HG03342 (cell line): ENCODE measurements at regions not wholly inside any gene's neighbourhood (a gene's known extent, or its start where the extent isn't known, plus 50 kb on each side); places are given as distances from the start of the nearest gene placed in this dataset.
"Not testable (repeated sequence)": the region's sequence is repeated elsewhere in the genome, so short reads cannot be mapped to it uniquely, and the experiment has no call there.

Experiments used
- ATAC-seq: cut with Tn5 transposase; IDR thresholded peaks from one replicate; pipeline ENCODE4 v1.9.1; 2021; ENCODE audit warnings: mild to moderate bottlenecking, moderate library complexity; ENCODE audit not compliant: unreplicated experiment

DNA sequence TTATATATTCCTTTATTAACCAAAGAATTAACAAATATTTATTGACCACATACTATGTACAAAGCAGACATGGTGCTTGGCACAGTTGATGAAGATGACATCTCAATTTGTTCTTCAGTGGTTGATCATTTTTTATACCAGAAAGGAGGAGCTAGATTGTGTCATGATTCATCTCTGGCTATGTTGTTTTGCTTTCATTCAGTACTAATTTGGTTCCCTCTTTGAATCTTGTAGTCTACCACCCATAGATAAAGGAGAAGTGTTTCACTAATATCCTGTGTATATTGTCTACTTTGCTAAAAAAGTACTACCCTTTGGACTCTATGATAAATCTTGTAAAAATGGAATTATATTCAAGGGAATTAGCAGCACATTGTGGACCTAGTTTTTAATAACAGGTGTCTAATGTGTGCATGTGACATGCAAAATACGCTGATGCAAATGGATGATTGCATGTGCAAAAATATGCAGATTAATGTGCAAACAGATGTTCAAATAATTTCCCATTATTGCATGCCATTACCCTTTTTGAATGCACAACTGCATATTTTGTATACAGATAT is 313.2 kb upstream of the ZEB2 start:
- no peak for ATAC-seq

DNA sequence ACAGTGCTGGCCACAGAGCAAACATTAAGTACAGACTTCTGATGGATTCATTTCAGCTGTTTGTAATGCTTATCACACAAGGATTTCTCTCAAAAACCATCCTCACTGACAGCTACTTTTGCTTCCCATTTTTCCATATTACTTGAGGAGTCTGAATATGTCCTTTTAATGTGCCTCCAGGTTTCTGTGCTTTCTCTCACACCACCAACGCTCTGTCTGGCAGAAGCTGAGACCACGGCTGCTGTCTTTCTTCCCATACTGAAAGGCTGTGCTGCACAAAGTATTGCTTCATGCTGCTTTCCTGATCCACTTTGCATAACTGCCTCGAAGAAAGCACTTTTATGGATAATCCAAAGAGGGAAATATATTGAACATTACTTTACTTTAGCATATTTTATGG is 312.1 kb upstream of the ZEB2 start:
- no peak for ATAC-seq

DNA sequence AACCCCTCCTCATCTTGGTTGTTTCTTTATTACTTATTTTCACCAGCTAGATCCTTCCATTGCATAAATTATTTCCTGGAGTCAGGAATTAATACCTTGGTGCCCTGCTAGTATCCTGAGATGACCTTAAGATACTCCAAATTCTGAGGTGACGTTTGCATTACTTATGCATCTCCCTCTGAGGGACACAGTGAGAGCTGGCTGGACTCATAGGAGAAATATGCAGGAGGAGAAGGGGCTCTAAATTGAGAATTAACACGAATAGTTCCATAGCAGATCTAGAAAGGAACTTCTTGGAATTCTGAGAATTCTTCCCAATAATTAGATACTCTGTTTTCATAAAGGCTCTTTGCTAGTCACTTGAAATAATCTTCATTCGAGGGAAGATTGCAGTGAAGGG is 310.6 kb upstream of the ZEB2 start:
- no peak for ATAC-seq

DNA sequence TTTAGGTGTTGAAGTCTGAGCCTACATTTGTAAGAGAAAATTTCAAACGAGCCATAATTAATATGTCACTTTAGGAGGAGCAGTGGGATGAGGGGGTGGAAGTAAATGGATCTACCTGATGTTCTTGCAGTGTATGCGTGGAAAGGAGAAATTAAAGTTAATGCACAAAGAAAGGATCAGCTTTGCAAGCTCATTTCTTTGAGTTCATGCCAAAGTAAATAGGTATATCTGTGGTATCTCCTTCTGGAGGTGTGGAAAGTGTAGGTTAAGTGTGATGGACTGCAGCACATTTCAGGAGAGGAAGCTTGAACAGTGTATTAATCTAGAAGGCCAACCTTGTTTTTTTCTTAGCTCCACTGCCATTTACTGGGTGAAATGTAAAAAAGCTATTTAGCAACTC is 307.5 kb upstream of the ZEB2 start:
- ATAC-seq, result no peak

DNA sequence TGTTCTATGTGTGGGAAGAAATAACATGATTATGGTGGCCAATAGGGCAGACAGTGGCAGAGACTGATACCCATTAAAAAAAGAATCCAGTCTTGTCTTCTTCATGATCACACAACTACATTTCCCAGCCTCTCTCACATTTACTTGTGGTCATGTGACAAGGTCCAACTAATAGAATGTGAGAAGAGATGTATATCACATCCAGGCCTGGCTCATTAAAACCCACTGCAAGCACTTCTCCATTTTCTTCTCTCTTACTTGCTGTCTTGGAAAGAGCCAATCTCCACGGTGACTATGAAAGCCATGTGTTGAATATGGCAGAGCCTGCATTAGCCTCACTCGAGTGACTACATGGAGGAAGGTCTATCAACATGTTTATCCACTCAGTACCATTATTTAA is 306.2 kb upstream of the ZEB2 start:
- no peak for ATAC-seq

DNA sequence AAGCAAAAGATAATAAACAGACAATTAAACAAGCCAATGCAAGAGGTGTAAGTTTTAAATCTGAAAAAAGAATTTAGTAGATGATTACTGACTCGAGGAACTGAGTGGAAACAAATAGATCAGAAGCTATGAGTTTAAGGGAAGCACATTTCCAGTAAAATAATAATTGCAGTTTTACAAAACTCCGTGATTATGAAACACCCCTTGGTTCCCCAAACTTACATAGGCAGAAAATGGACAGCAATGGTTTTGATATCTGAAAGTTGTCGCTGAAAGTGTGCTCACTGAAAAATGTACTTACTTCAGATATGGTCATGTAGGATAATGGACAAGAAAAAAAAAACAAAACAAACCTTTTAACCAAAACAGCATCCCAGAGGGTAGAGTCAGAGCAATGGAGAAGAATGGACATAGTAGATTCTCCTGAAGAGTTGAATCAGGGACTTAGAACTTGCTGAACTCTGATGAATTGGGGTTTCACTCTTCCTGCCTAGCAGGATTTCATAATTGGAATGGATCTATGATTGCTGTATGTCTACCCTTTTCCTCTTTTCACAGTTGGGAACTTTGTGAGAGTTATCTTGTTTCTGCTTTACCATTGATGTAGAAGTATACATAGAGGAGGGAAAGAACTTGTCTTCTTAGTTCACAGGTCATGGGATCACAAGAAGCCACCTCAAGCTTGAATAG is 305.6 kb upstream of the ZEB2 start:
- ATAC-seq, result no peak

DNA sequence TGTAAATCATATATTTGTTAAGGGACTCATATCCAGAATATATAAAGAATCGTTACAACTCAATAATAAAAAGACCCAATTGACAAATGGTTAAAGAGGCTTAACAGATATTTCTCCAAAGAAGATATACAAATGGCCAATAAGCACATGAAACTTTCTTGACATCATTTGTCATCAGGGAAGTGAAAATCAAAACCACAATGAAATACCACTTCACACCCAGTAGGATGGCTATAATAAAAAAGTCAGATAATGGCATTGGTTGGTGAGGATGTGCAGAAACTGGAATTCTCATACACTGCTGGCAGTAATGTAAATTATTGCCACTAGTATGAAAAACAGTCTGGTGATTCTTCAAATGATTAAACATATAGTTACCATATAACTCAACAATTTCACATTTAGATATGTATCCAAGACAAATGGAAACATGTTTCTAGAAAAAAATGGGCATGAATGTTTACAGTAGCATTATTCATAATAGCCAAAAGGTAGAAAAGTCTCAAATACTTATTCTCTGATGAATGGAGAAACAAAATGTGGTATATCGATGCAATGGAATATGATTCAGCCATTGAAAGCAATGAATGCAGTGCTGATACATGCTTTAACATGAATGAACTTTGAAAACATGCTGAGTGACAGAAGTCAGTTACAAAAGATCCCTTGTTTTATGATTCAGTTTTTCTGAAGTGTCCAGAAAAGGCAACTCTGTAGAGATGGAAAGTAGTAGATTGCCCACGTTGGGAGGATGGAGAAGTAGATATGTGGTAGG is 304.6 kb upstream of the ZEB2 start:
- ATAC-seq, result no peak

DNA sequence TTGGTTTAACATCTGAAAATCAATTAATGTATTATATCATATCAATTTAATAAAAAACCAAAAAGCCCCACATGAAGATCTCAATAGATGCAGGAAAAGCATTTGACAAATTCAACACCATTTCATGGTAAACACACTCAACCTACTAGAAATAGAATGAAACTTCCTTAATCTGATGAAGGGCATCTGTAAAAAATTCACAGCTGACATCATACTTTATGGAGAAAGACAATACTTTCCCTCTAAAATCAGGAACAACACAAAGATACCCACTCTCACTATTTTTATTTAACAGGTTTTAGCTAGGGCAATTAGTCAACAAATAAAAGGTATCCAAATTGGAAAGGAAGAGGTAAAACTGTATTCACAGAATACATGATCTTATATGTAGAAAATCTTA is 303.0 kb upstream of the ZEB2 start:
- ATAC-seq, result no peak

DNA sequence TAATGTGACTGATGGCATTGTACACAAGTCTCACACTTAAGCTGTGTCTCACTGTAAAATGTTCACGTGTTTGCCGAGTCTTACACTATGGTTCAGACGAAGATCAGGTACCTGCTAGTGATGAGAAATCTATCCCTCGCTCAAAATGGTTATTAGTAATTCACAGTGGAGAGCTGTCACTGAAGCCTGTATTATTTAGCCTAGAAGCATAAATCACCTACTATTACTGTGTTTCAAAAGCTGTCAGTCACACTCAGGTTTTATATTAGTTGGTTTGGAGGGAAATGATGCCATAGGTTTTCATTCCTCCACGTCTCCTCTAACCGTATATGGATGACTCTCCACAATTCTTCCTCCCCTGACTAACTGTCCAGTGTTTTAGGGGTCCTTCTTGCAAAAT is 292.4 kb upstream of the ZEB2 start:
- ATAC-seq, result no peak

DNA sequence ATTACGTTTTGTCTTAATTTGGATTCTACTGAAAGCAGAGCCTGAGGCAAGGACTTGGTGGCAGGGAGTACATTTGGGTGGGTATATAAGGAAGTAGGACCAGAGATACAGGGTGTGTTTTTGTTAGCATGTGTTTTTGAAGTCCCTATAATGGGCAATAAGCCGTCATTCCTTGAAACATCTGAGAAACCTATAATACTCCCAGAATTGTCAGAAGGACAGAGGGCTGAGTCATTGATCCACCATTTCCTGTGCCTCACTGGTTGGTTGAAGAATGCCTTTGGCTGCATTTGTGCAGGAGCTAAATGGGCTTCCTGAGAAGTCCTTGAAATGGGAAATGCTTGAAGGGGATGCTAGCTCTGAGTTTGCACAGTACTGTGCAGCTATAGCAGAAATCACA is 281.8 kb upstream of the ZEB2 start:
- no peak for ATAC-seq

DNA sequence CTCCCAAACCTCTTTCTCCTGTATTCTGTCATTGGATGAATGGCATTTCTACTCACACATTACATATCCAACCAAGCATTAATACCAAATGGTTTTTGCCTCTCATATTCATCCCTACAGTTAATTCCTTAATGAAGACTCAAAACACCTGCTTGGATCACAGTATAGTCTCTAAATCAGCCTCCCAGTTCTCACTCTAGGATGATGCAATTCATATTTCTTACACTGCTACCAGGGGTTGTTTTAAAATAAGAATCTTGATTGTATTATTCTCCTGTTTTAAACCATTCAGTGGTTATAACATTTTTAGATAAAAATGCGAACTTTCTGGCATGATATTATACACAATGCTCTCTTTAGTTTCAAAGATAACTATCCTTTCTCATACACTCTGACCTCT is 281.4 kb upstream of the ZEB2 start:
- ATAC-seq, result no peak

DNA sequence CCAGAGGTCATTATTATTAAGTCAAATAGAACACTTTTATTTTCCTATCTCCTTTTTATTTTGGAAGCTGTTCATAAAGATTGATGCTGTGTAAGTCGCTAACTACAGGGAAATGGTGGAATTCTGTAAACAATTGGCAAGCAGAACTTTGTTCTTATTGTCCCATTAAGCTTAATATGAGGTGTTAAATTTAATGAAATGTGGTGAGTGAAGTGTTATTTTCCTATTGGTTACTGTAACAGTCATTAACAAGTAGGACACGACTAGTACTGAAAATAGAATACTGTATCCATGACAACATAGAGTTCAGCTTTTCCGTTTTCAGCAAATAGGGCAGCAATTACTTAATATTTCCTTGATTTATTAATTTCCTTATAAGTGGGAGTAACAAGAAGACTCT is 279.1 kb upstream of the ZEB2 start:
- ATAC-seq, result no peak

DNA sequence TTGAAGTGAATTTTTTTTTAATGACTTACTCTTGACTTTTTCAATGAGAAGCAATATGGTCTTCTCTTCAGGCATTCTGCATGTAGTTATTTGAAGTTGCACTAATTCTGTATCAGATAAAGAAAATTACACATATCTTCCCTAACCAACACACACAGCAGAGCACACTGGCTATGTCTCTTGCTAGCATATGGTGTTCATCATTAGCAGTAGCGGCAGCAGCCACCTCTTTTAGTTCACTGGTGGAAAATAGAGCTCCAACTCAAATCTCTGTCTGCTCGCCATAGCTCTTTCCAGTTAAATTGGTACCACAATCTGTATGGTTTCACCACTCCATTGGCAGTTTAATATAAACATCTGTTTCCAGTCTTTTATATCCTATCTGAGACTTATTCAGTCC is 278.1 kb upstream of the ZEB2 start:
- ATAC-seq, result no peak

DNA sequence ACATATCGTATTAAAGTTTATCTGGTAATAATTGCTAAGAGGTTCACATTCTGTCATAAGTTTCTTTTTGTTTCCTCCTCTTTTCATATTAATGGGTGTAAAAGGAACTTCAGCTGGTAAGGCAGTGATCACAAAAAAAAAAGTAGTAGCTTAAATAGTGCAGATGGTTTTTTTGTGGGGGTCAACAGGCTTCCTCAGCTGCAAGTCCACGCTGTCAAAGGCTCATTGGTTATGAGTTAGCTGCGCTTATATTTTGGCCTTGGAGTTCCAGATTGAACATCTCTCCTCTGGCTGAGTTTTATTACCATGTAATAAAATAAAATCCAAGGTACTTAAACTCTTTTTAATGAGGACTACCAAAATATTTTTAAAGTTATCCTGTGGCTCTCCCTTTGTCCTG is 277.0 kb upstream of the ZEB2 start:
- no peak for ATAC-seq

DNA sequence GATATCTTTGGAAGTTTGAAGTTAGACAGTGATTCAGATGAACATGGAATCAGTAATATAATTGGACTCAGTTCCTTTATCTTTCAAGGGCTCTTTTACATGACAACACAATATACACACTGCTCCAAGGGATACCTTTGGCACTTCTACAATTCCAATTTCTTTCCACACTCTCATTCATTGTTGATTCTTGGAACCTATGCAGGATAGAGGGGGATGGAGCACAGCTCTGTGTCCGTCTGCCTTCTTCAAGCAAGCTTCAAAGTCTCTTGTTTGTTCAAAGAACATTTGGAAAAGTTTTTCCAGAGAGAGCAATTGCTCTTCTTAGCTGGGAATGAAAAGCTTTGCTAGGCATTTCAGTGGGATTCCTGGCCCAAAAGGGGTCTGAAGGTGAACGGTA is 276.2 kb upstream of the ZEB2 start:
- ATAC-seq, result no peak

DNA sequence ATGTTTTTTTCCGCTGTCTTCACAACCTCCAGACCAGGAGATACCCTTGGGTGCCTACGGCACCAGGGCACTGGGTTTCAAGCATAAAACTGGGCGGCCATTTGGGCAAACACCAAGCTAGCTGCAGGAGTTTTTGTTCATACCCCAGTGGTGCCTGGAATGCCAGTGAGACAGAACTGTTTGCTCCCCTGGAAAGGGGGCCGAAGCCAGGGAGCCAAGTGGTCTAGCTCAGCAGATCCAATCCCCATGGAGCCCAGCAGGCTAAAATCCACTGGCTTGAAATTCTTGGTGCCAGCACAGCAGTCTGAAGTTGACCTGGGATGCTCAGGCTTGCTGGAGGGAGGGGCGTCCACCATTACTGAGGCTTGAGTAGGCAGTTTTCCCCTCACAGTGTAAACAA is 265.3 kb upstream of the ZEB2 start:
- no peak for ATAC-seq

DNA sequence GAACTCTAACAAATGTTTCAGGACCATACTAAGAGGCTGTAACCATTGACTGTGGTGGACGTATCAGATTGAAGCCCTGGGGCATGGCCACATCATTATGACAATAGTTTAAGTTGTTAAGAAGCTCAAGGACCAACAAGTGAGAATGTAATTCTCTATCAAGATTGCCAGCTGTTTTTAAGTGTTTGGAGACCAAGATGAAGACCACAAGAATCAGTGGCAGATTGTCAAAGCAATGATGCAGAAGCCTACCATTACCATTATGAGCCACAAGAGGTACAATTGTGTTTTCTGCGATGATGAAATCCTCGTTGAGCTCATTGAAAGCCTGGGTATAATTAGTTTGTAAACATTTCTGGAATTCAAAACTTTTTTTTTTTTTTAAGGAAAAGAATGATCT is 261.1 kb upstream of the ZEB2 start:
- no peak for ATAC-seq

DNA sequence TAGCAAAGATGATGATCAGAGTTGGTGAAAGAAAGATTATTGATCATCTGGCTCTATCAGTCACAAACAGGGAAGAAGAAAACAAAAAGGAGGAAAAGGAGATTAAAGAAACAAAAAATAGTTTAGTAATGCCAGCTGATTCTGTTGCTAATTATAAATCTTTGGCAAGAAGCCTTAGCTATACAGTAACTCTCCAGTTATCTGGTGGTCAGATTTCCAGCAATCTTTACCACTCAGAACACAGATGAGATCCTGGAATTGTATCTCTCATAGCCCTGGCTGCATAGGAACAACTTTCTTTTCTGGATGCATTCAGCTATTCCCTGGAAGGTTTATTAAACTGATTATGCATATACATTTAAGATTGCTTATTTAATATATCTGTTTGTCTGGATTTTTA is 256.8 kb upstream of the ZEB2 start:
- no peak for ATAC-seq

DNA sequence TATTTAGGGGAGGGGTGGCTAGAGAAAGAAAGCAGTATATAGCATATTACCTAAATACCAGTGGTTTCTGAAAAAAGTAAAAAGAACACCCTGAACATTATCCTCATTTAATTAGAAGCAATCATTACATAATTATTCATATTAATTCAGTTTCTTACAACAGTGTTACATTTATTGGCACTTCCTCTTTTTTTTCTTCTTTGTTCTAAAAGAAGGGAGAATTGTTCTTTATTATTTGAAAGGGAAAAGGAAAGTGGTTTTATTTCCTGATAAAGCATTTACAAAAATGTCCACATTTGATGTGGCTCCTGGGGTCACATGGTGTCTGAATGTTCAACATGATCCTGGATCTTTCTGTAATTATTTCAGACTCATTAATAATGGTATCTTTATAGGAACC is 254.9 kb upstream of the ZEB2 start:
- no peak for ATAC-seq

DNA sequence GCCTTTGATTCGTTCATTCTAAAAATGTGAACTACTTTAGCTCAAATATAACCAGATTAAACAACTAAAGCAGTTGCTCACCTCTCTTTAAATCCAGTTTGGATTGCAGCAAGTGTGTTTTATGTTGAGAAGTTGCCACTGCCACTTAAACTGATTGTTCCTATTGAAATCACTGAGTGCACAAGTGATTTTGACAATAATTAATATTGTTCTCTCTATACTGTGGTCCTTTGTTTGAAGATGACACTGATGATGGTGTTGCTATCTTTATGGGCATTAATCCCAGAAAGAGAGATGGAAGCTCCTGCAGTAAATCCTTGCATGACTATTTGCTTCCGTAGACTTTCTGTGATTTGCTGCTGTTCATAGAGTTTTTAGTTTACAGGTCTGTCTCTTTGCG is 251.4 kb upstream of the ZEB2 start:
- ATAC-seq, result no peak

DNA sequence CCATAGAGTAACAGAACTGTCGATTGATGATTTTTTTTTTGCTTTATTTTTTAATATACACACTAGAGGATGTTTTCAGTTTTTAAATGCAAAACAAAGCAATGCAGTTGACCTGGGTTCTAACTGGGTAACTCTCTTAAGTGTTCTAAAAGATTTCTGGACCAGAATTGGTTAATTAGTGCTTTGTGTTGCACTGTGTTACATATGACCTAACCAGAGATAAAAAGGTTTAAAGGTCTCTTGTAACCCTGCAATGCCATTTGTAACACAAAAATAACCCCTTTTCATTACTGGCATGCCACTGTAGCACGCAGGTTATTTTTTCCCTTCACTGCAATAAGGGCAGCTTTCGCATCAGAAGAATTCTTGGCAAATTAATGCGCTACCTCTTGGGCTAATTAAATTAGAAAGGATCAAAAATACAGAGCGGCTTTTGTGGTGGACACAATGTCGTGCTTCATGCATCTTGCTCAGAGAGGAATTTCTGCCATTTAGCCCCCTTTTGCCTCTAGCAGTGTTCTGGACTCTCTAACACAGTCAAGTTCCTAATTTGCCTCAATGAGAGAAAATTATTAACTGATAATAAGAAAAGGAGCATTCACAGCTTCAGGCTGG is 250.8 kb upstream of the ZEB2 start:
- no peak for ATAC-seq

DNA sequence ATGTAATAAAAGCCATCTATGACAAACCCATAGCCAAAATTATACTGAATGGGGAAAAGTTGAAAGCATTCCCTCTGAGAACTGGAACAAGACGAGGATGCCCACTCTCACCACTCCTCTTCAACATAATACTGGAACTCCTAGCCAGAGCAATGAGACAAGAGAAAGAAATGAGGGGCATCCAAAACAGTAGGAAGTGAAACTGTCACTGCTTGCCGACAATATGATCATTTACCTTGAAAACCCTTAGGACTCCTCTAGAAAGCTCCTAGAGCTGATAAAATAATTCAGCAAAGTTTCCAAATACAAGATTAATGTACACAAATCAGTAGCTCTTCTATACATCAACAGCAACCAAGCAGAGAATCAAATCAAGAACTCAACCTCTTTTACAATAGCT is 241.0 kb upstream of the ZEB2 start:
- not testable (repeated sequence) for ATAC-seq
